Right cardiac atrium (tissue), 5 donors: ENCODE measurements at regions not wholly inside any gene's neighbourhood (a gene's known extent, or its start where the extent isn't known, plus 50 kb on each side); places are given as distances from the start of the nearest gene placed in this dataset.

Experiments used
- ATAC-seq, 2 donors: fragments of 200-7000 bp; cut with Tn5 transposase; one replicate each; pipeline versions ENCODE4 v1.8.0 to v1.9.1; 2020; ENCODE audit warnings: moderate library complexity in 2 of 2, mild to moderate bottlenecking in 1 of 2
- DNase-seq, 3 donors: peaks; one replicate each; pipeline ENCODE4 v3.0.0-alpha.2; 2020
- H3K27ac ChIP-seq: one replicate; pipeline ENCODE4 v1.5.1; 2013; ENCODE audit warnings: mild to moderate bottlenecking, low read length, control low read depth, moderate library complexity
- H3K27me3 ChIP-seq: one replicate; pipeline ENCODE4 v1.6.1; 2013; ENCODE audit not compliant: control insufficient read depth, insufficient read depth
- H3K4me1 ChIP-seq: one replicate; pipeline ENCODE4 v1.6.1; 2013; ENCODE audit warnings: low read length; ENCODE audit not compliant: control insufficient read depth, insufficient read depth
- H3K4me3 ChIP-seq: one replicate; pipeline ENCODE4 v1.5.1; 2013; ENCODE audit warnings: low read length, control low read depth
- H3K9me3 ChIP-seq: one replicate; pipeline ENCODE4 v1.6.1; 2013; ENCODE audit warnings: low read length; ENCODE audit not compliant: control insufficient read depth
- WGBS: extraction: QIAGEN DNeasy Blood & Tissue Kit; methylation state at CpG from one replicate; pipeline ENCODE4 v1.1.7; 2013; 5-methylcytosine and 5-hydroxymethylcytosine counted together
- intact Hi-C, 4 donors: fragments of 100-400 bp; cut with DNase I; formaldehyde crosslinking; loops; one replicate each; pipeline versions ENCODE4 v1.11.0 to v1.14.0; 2022 to 2023
- donor health status: healthy with polysubstance abuse.
- donor health status: DM: no; HTN: yes; CAD: no.
- donor health status: DM: no; HTN: no; CAD: no.
- donor health status: DM: no; HTN: yes; CAD: no; lungs with severe emphysema.
- donor health status: DM: yes; HTN: yes; CAD: no.

DNA sequence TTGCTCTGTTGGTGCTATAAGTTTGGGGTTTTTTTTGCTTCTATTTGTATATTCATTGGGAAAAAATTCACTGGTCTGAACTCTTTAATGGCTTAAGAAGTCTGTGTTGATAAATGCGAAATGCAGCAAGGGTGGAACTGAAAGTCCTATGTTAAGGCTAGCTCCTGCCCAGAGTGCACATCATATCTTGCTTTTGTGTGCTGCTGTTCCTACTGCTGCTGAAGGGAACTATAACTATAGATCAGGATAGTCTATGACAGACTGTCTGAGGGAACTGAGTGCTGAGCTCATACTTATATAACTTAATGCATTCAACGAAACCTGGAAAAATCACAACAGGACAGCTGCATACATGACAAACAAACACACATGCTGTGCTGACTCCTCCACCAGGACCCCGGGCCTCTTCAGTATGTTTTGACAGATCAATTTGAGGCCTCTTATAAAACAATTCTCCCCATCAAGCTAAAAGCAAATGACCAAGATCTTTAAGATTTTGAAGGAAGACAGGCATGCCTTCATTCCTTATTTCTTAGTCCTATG, 1031.5 kb upstream of the ADGRL2 start:
- H3K4me1 ChIP-seq, result no peaks in the 10 kb centered on the region
- no peak overlapping the region for H3K27ac ChIP-seq
- no peak overlapping the region for H3K4me3 ChIP-seq
- no peak for ATAC-seq
- WGBS, result 64% methylated on average over 3 of the region's 3 CpGs
- no peaks in the 10 kb centered on the region for H3K27me3 ChIP-seq
- DNase-seq, result no peak
- no peaks in the 10 kb centered on the region for H3K9me3 ChIP-seq
- intact Hi-C loops, result no loop called here

GRCh38 chr1:80767711-80768110, 1033.0 kb upstream of the ADGRL2 start:
- Histone ChIP-seq H3K27me3 (no peaks in the 10 kb centered on the region), H3K4me1 (no peaks in the 10 kb centered on the region), H3K9me3 (no peaks in the 10 kb centered on the region), H3K4me3 (no peak overlapping the region), H3K27ac (no peak overlapping the region)
- DNase-seq (no peak), ATAC-seq (no peak)
- 82% methylated on average over 2 of the region's 2 CpGs for WGBS
- intact Hi-C loops, result no loop called here

- DNase-seq (no peak), ATAC-seq (no peak)
- Histone ChIP-seq H3K27me3 (no peaks in the 10 kb centered on the region), H3K4me1 (no peaks in the 10 kb centered on the region), H3K4me3 (no peak overlapping the region), H3K9me3 (no peaks in the 10 kb centered on the region), H3K27ac (no peak overlapping the region)
- intact Hi-C loops, result no loop called here
- 96% methylated on average over 1 of the region's 1 CpG for WGBS
Measured at GRCh38 chr1:80759354-80759753, 1041.4 kb upstream of the ADGRL2 start.

DNA sequence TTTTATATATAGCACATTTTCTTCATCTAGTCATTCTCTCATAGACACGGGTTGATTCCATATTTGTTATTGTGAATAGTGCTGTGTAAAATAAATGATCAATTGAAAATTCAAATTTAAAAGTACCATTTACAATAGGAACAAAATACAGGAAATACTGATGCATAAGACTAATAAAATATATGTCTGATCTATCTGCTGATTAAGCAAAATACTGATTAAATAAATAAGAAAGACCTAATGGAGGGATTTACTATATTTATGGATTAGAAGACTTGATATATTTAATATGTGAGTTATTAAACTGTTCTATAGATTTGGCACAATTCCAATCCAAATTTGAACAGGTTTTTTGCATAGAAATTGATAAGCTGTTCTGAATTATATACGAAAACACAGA, 1044.8 kb upstream of the ADGRL2 start:
- Histone ChIP-seq H3K27ac (no peak overlapping the region), H3K9me3 (no peaks in the 10 kb centered on the region), H3K4me1 (no peaks in the 10 kb centered on the region), H3K27me3 (no peaks in the 10 kb centered on the region), H3K4me3 (no peak overlapping the region)
- DNase-seq, result no peak
- intact Hi-C loops, result no loop called here
- ATAC-seq, result no peak
- 83% methylated on average over 2 of the region's 2 CpGs for WGBS

DNA sequence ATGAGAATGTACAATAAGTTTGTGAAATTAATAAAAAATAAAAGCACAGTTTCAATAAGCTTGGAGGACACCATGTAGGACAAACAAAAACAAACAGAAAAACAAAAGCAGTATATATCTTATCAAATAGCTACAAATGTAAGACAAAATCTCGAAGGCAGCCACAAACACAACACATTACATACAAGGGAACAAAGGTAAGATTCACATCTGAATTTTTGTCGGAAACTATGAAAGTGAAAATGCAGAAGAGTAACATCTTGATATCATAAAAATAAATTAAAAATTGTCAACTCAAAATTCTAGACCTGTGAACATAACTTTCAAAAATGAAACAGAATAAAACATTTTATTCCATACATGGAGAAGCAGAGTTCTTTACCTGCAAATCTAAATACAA, 1049.5 kb upstream of the ADGRL2 start:
- intact Hi-C loops, result no loop called here
- ATAC-seq (no peak), DNase-seq (no peak)
- no peak overlapping the region for H3K4me3 ChIP-seq
- no peaks in the 10 kb centered on the region for H3K4me1 ChIP-seq
- no peaks in the 10 kb centered on the region for H3K27me3 ChIP-seq
- no peak overlapping the region for H3K27ac ChIP-seq
- WGBS, result 84% methylated on average over 2 of the region's 2 CpGs
- H3K9me3 ChIP-seq, result no peaks in the 10 kb centered on the region

DNA sequence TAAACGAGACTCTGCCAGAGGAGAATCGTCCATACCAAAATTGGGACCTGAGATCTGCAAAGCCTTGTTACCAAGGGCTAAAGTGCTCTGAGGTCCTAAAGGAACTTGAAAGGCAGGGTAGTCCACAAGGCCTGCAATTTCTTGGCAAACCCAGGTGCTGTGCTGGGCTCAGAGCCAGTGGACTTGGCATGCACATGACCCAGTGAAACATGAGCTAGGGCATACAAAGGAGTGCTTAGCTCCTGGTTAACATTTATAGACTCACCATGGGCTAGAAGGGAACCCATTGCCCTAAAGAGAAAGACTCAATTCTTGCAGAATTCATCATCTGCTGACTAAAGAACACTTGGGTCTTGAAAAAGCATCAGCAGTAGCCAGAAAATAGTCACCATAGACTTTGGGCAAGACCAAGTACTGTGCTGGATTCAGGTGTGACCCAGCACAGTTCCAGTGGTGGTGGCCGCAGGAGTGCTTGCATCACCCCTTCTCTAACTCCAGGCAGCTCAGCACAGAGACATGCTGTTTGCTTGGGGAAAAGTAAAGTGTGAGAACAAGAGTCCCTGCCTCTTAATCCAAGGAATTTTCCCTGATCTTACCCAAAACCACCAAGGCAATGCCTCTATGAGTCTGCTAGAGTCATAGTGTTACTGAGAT, 1069.4 kb upstream of the ADGRL2 start:
- no peak overlapping the region for H3K4me3 ChIP-seq
- H3K4me1 ChIP-seq, result no peaks in the 10 kb centered on the region
- ATAC-seq (peak in 1 of 2 donors; percentile 24), DNase-seq (peak in 1 of 3 donors; percentile 49)
- no peaks in the 10 kb centered on the region for H3K9me3 ChIP-seq
- 80% methylated on average over 3 of the region's 3 CpGs for WGBS
- H3K27ac ChIP-seq, result no peak overlapping the region
- intact Hi-C loops, result no loop called here
- no peaks in the 10 kb centered on the region for H3K27me3 ChIP-seq

DNA sequence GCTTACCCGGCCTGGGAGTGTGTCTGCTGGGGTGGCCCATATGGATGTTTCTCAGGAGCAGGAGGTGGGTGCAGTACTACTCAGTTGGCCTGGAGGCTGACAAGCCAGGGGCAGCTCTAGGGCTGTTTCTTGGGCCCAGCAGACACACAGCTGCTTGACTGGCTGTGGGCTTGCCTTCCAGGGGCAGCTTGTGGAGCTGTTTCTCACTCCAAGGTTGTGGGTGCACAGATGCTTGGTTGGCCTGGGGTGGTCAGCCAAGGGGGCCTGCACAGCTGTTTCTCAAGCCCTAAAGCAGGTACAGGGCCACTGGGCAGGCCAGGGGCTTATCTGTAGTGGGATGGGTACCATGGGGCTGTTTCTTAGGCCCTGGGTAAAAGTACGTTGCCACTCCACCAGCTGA, 1078.1 kb upstream of the ADGRL2 start:
- WGBS, result 89% methylated on average over 2 of the region's 2 CpGs
- Histone ChIP-seq H3K4me3 (no peak overlapping the region), H3K27me3 (no peaks in the 10 kb centered on the region), H3K9me3 (no peaks in the 10 kb centered on the region), H3K4me1 (no peaks in the 10 kb centered on the region), H3K27ac (no peak overlapping the region)
- ATAC-seq (no peak), DNase-seq (peak in 2 of 3 donors; percentile 22 to 25)
- intact Hi-C loops, result no loop called here

- no peaks in the 10 kb centered on the region for H3K9me3 ChIP-seq
- no peak for ATAC-seq
- DNase-seq, result no peak
- no peak overlapping the region for H3K27ac ChIP-seq
- intact Hi-C loops, result no loop called here
- H3K4me1 ChIP-seq, result no peaks in the 10 kb centered on the region
- H3K27me3 ChIP-seq, result no peaks in the 10 kb centered on the region
- no peak overlapping the region for H3K4me3 ChIP-seq
- WGBS, result 89% methylated on average over 1 of the region's 1 CpG
Measured at GRCh38 chr1:80706526-80706925, 1094.2 kb upstream of the ADGRL2 start.

- Histone ChIP-seq H3K9me3 (no peaks in the 10 kb centered on the region), H3K27ac (no peak overlapping the region), H3K4me3 (no peak overlapping the region), H3K4me1 (no peaks in the 10 kb centered on the region), H3K27me3 (no peaks in the 10 kb centered on the region)
- intact Hi-C loops, result no loop called here
- 82% methylated on average over 5 of the region's 5 CpGs for WGBS
- DNase-seq, result no peak
- ATAC-seq, result no peak
Measured at GRCh38 chr1:80678438-80678837, 1122.3 kb upstream of the ADGRL2 start.

- WGBS, result 55% methylated on average over 3 of the region's 3 CpGs
Measured at GRCh38 chr1:80675454-80675853, 1125.3 kb upstream of the ADGRL2 start.

DNA sequence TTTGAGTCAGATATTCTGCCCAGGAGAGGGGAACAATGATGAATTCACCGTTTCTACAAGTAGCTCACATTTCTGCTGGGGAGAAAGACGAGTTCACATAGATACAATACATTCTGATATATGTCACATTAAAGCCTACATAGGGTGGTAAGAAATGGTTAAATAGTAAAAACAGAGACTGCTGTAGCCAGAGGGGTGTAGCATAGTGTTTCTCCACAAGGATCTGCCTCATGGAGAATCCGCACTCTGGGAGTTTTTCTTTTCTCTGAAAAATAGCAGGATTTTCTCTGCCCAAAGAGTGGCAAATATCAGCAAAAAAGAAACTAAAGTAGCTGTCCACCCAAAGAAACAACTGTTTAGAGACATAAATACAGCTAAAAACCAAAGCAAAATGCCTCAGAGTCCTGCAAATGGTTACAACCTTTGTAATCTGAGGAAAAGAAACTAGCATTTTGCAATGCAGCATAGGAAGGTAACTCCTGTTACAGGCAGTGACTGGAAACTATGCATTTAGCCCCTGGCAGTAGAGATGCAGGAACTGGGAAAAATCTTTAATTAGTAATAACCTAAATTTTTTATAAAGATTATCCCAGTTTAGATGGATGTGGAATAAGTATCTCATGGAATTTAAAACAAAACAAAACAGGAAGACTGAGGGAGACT, 1126.7 kb upstream of the ADGRL2 start:
- intact Hi-C loops, result no loop called here
- WGBS, result 62% methylated on average over 3 of the region's 3 CpGs

More at GRCh38 chr1:80675454-80675853, 1125.3 kb upstream of the ADGRL2 start:
- no peak overlapping the region for H3K4me3 ChIP-seq
- DNase-seq (no peak), ATAC-seq (no peak)
- no peaks in the 10 kb centered on the region for H3K27me3 ChIP-seq
- H3K4me1 ChIP-seq, result no peaks in the 10 kb centered on the region
- H3K9me3 ChIP-seq, result no peaks in the 10 kb centered on the region
- no peak overlapping the region for H3K27ac ChIP-seq
- intact Hi-C loops, result no loop called here

More for the DNA sequence above, 1126.7 kb upstream of the ADGRL2 start:
- Histone ChIP-seq H3K27ac (no peak overlapping the region), H3K9me3 (no peaks in the 10 kb centered on the region), H3K4me1 (no peaks in the 10 kb centered on the region), H3K4me3 (no peak overlapping the region), H3K27me3 (no peaks in the 10 kb centered on the region)
- DNase-seq, result no peak
- no peak for ATAC-seq
